ENCODE measurements at regions not wholly inside any gene's neighbourhood (a gene's known extent, or its start where the extent isn't known, plus 50 kb on each side); places are given as distances from the start of the nearest gene placed in this dataset.
"Not testable (repeated sequence)": the region's sequence is repeated elsewhere in the genome, so short reads cannot be mapped to it uniquely, and the experiment has no call there.

- Mint-ChIP-seq H3K4me1 (ENCODE audit: low read depth) (peaks cover 27% of the 10 kb centered on the region), H3K36me3 (ENCODE audit: insufficient read depth) (no peaks in the 10 kb centered on the region), H3K4me3 (peak overlapping the region; percentile 29), H3K27me3 (ENCODE audit: low read depth) (no peaks in the 10 kb centered on the region), H3K9me3 (peaks cover 9% of the 10 kb centered on the region)
- DNase-seq (no peak), ATAC-seq (no peak)
Measured at GRCh38 chr7:106459397-106460072, 174.8 kb upstream of the NAMPT start.

- Mint-ChIP-seq H3K36me3 (ENCODE audit: insufficient read depth) (no peaks in the 10 kb centered on the region), H3K27me3 (ENCODE audit: low read depth) (no peaks in the 10 kb centered on the region), H3K4me3 (no peak overlapping the region), H3K4me1 (ENCODE audit: low read depth) (peaks cover 17% of the 10 kb centered on the region), H3K9me3 (peaks cover 10% of the 10 kb centered on the region)
- DNase-seq (no peak), ATAC-seq (no peak)
Measured at GRCh38 chr7:106457678-106458077, 172.9 kb upstream of the NAMPT start.

GRCh38 chr7:106456329-106456728 lies 171.5 kb upstream of the NAMPT start:
- no peaks in the 10 kb centered on the region for H3K27me3 Mint-ChIP-seq (ENCODE audit: low read depth)
- DNase-seq = no peak
- H3K9me3 Mint-ChIP-seq = peaks cover 14% of the 10 kb centered on the region
- no peak overlapping the region for H3K4me3 Mint-ChIP-seq
- peaks cover 5% of the 10 kb centered on the region for H3K4me1 Mint-ChIP-seq (ENCODE audit: low read depth)
- no peaks in the 10 kb centered on the region for H3K36me3 Mint-ChIP-seq (ENCODE audit: insufficient read depth)
- no peak for ATAC-seq

- no peak for DNase-seq
- no peak overlapping the region for H3K4me3 Mint-ChIP-seq
- peaks cover 5% of the 10 kb centered on the region for H3K9me3 Mint-ChIP-seq
- ATAC-seq = no peak
- H3K4me1 Mint-ChIP-seq (ENCODE audit: low read depth) = peaks cover 12% of the 10 kb centered on the region
- no peaks in the 10 kb centered on the region for H3K27me3 Mint-ChIP-seq (ENCODE audit: low read depth)
- H3K36me3 Mint-ChIP-seq (ENCODE audit: insufficient read depth) = no peaks in the 10 kb centered on the region
Measured at GRCh38 chr7:106452031-106452851, 167.5 kb upstream of the NAMPT start.

- Mint-ChIP-seq H3K27me3 (ENCODE audit: low read depth) (no peaks in the 10 kb centered on the region), H3K9me3 (peaks cover 5% of the 10 kb centered on the region), H3K4me3 (no peak overlapping the region), H3K36me3 (ENCODE audit: insufficient read depth) (no peaks in the 10 kb centered on the region), H3K4me1 (ENCODE audit: low read depth) (peaks cover 12% of the 10 kb centered on the region)
- no peak for DNase-seq
- ATAC-seq = no peak
Measured at GRCh38 chr7:106451171-106451570, 166.4 kb upstream of the NAMPT start.

- Mint-ChIP-seq H3K4me3 (no peak overlapping the region), H3K27me3 (ENCODE audit: low read depth) (no peaks in the 10 kb centered on the region), H3K36me3 (ENCODE audit: insufficient read depth) (no peaks in the 10 kb centered on the region), H3K9me3 (peaks cover 5% of the 10 kb centered on the region), H3K4me1 (ENCODE audit: low read depth) (peaks cover 12% of the 10 kb centered on the region)
- DNase-seq = no peak
- no peak for ATAC-seq
Measured at GRCh38 chr7:106450716-106451115, 165.9 kb upstream of the NAMPT start.

- no peaks in the 10 kb centered on the region for H3K36me3 Mint-ChIP-seq (ENCODE audit: insufficient read depth)
- no peaks in the 10 kb centered on the region for H3K27me3 Mint-ChIP-seq (ENCODE audit: low read depth)
- peaks cover 5% of the 10 kb centered on the region for H3K9me3 Mint-ChIP-seq
- peaks cover 12% of the 10 kb centered on the region for H3K4me1 Mint-ChIP-seq (ENCODE audit: low read depth)
- DNase-seq = no peak
- peak; percentile 41 to 60 for ATAC-seq
- no peak overlapping the region for H3K4me3 Mint-ChIP-seq
Measured at GRCh38 chr7:106448992-106449859, 164.4 kb upstream of the NAMPT start.

- Mint-ChIP-seq H3K9me3 (peaks cover 5% of the 10 kb centered on the region), H3K4me3 (no peak overlapping the region), H3K4me1 (ENCODE audit: low read depth) (peaks cover 12% of the 10 kb centered on the region), H3K36me3 (ENCODE audit: insufficient read depth) (no peaks in the 10 kb centered on the region), H3K27me3 (ENCODE audit: low read depth) (no peaks in the 10 kb centered on the region)
- DNase-seq (no peak), ATAC-seq (peak in 1 of 2 donors; percentile 56)
Measured at GRCh38 chr7:106448346-106448991, 163.7 kb upstream of the NAMPT start.

GRCh38 chr7:106447318-106447847 lies 162.6 kb upstream of the NAMPT start:
- DNase-seq (no peak), ATAC-seq (no peak)
- Mint-ChIP-seq H3K36me3 (ENCODE audit: insufficient read depth) (no peaks in the 10 kb centered on the region), H3K4me1 (ENCODE audit: low read depth) (peaks cover 12% of the 10 kb centered on the region), H3K4me3 (no peak overlapping the region), H3K9me3 (peaks cover 1% of the 10 kb centered on the region), H3K27me3 (ENCODE audit: low read depth) (peaks cover 2% of the 10 kb centered on the region)

- H3K4me3 Mint-ChIP-seq; ATAC-seq; H3K9me3 Mint-ChIP-seq; DNase-seq; H3K36me3 Mint-ChIP-seq (ENCODE audit: insufficient read depth): not testable (repeated sequence)
- peaks cover 12% of the 10 kb centered on the region for H3K4me1 Mint-ChIP-seq (ENCODE audit: low read depth)
- peaks cover 10% of the 10 kb centered on the region for H3K27me3 Mint-ChIP-seq (ENCODE audit: low read depth)
Measured at GRCh38 chr7:106445366-106445765, 160.6 kb upstream of the NAMPT start.

GRCh38 chr7:106444068-106444655 lies 159.4 kb upstream of the NAMPT start:
- no peak overlapping the region for H3K4me3 Mint-ChIP-seq
- DNase-seq (no peak), ATAC-seq (no peak)
- H3K4me1 Mint-ChIP-seq (ENCODE audit: low read depth) = peaks cover 7% of the 10 kb centered on the region
- peaks cover 17% of the 10 kb centered on the region for H3K27me3 Mint-ChIP-seq (ENCODE audit: low read depth)
- H3K36me3 Mint-ChIP-seq (ENCODE audit: insufficient read depth) = no peaks in the 10 kb centered on the region
- peaks cover 4% of the 10 kb centered on the region for H3K9me3 Mint-ChIP-seq

GRCh38 chr7:106443156-106443555 lies 158.4 kb upstream of the NAMPT start:
- no peak for ATAC-seq
- Mint-ChIP-seq H3K4me1 (ENCODE audit: low read depth) (no peaks in the 10 kb centered on the region), H3K36me3 (ENCODE audit: insufficient read depth) (no peaks in the 10 kb centered on the region), H3K27me3 (ENCODE audit: low read depth) (peaks cover 19% of the 10 kb centered on the region), H3K4me3 (no peak overlapping the region), H3K9me3 (peaks cover 4% of the 10 kb centered on the region)
- DNase-seq = no peak

- Mint-ChIP-seq H3K4me1 (ENCODE audit: low read depth) (no peaks in the 10 kb centered on the region), H3K9me3 (peaks cover 4% of the 10 kb centered on the region), H3K27me3 (ENCODE audit: low read depth) (peaks cover 19% of the 10 kb centered on the region)
Measured at GRCh38 chr7:106442476-106442875, 157.7 kb upstream of the NAMPT start.

More at GRCh38 chr7:106442476-106442875, 157.7 kb upstream of the NAMPT start:
- H3K4me3 Mint-ChIP-seq = no peak overlapping the region
- ATAC-seq (no peak), DNase-seq (no peak)
- no peaks in the 10 kb centered on the region for H3K36me3 Mint-ChIP-seq (ENCODE audit: insufficient read depth)
